HG02759 (cell line): ENCODE measurements at regions not wholly inside any gene's neighbourhood (a gene's known extent, or its start where the extent isn't known, plus 50 kb on each side); places are given as distances from the start of the nearest gene placed in this dataset.
"Not testable (repeated sequence)": the region's sequence is repeated elsewhere in the genome, so short reads cannot be mapped to it uniquely, and the experiment has no call there.

ENCODE experiments used
- ATAC-seq: cut with Tn5 transposase; IDR thresholded peaks from one replicate; pipeline ENCODE4 v1.9.1; 2021; ENCODE audit warnings: mild to moderate bottlenecking, moderate library complexity; ENCODE audit not compliant: unreplicated experiment

DNA sequence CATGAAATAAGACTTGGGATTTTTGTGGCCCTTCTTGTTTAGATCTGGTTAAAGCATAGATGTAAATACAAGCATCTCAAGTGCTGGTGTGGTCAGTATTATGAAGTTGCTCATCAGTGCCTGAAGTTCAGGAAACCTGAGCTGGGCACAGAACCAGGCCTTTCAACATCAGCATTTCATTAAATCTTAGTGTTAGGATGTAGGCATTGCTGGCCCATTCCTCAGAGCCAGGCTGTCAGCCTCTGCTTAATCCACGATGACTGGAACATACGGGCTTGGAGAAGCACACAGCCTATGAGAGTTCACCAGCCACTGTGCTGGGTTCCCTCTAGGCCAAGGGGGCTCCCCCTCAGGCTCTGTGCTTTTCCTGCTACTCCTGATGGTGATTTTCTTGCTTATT, 270.2 kb downstream of the EN1 start:
- ATAC-seq = no peak

GRCh38 chr2:118576109-118576855, 271.2 kb downstream of the EN1 start:
- no peak for ATAC-seq

DNA sequence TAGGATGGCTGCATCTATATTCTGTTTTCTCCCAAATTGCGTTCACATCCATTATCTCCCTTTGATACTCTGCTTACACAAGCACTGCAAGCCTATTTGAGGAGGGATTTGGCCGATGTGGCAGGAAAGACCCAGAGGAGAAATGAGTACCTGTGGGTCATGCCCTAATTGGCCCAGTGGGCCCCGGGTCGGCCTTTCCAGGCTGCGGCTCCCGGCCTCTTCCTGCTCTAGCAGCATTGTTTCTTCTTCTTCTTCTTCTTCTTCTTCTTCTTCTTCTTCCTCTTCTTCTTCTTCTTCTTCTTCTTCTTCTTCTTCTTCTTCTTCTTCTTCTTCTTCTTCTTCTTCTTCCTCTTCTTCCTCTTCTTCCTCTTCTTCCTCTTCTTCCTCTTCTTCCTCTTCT, 275.1 kb downstream of the EN1 start:
- not testable (repeated sequence) for ATAC-seq

GRCh38 chr2:118569876-118570535, 277.4 kb downstream of the EN1 start:
- no peak for ATAC-seq

- no peak for ATAC-seq
These were observed 278.7 kb downstream of the EN1 start for GRCh38 chr2:118568700-118569099.

DNA sequence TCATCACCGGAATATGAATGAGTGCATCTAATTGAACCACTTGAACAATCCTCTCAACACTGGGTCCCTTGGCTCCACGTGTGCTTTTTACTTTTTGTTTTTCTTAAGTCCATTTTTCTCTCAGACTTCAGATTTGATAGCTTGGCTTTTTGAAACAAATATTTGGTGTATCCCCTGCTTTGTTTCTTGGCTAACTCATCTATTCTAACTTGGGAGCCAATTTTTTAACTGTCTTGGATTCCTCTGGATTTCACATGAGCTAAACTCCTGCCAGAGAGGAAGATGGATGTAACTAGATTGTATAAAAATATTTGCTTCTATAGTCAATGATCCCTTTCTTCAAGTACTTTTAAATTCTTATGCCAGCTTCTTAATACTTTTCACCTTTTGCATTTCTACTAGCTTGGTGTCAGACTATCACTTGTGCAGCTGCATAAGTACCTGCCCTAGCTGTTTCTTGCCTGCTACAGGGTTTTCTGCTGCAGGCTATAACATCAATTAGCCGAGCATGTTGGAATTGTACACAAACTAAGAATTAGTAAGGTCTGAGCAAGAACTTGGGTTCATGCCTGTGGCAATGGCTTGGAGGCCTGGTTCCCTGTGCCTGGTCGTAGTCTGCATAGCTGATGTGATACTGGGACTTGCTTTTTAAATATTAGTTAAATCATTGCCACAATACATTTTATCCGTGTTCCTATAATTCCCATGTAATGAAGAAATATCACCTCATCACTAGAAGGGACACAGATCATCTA, 281.5 kb downstream of the EN1 start:
- ATAC-seq = no peak

GRCh38 chr2:118565301-118565700, 282.1 kb downstream of the EN1 start:
- no peak for ATAC-seq

GRCh38 chr2:118562144-118562543, 285.3 kb downstream of the EN1 start:
- ATAC-seq = no peak

DNA sequence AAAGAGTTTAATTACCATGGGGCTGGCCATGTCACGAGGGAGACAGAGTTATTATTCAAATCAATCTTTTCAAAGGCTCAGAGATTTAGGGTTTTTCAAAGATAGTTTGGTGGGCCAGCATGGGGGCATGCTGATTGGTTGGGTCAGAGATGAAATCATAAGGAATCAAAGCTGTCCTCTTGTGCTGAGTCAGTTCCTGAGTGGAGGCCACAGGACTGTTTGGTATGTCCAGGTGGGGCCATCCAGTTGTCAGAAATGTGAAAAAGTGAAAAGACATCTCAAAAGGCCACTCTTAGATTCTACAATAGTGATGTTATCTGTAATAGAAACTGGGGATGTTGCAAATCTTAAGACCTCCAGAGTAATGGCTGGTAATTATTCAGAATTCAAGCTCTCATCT, 288.6 kb downstream of the EN1 start:
- ATAC-seq = no peak

DNA sequence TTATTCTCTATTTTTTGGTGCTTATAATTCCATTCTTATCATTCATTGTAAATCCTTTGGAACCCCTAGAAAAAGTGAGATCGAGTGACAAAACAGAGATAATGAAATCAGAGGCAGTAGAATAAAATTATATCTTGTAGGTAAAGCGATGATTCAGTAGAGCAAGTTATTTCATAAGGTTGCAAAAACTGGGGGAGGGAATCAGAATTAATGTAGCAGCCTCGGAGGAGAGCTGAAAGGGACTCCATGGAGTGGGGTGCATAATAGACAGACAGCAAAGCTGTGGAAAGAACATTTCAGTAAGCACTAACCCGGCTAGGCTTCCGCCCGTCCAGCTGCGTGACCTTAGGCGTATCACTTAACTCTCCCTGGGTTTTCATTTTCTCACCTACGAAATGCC, 289.7 kb downstream of the EN1 start:
- ATAC-seq = no peak

DNA sequence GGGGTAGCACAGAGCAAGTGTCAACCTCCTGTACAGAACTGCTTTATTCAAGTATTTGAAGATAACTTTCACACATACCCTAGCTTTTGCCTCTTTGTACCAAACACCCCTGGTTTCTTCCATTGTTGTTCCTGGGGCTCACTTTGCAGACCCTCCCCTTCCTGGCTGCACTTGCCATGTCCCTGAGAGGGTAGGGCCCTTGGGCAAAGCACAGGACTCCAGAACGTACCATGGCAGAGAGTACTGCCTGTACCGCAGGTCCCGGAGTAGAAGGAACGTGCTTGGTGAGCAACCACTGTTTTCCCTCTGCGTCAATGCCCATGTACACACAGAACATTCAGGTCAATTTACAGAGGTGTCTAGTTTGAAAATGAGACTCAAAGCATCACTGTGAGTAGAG, 290.4 kb downstream of the EN1 start:
- no peak for ATAC-seq

GRCh38 chr2:118554616-118555015, 292.8 kb downstream of the EN1 start:
- no peak for ATAC-seq

DNA sequence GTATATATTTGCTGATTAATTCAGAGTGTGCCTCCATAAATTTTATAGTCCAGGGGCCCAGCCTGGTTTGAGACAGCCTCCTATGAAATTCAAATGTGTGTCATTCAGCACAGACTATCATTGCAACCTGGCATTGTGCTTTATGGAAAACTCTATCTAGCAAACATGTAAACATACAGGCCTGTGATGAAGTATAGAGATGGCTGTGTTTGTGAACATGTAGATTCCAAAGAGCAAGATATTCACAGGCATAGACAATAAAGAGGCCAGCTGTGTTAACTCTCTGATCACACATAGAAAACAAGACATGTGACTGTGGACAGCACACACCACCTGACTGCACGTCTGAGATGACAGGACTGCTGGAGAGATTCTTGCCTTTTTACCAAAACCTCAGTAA, 297.9 kb downstream of the EN1 start:
- ATAC-seq = no peak

- no peak for ATAC-seq
These were observed 298.5 kb downstream of the EN1 start for GRCh38 chr2:118548880-118549488.

GRCh38 chr2:118539290-118539689, 308.2 kb downstream of the EN1 start:
- no peak for ATAC-seq

- ATAC-seq = no peak
These were observed 311.1 kb downstream of the EN1 start for GRCh38 chr2:118536306-118536705.

GRCh38 chr2:118535818-118536212, 311.6 kb downstream of the EN1 start:
- ATAC-seq = no peak

DNA sequence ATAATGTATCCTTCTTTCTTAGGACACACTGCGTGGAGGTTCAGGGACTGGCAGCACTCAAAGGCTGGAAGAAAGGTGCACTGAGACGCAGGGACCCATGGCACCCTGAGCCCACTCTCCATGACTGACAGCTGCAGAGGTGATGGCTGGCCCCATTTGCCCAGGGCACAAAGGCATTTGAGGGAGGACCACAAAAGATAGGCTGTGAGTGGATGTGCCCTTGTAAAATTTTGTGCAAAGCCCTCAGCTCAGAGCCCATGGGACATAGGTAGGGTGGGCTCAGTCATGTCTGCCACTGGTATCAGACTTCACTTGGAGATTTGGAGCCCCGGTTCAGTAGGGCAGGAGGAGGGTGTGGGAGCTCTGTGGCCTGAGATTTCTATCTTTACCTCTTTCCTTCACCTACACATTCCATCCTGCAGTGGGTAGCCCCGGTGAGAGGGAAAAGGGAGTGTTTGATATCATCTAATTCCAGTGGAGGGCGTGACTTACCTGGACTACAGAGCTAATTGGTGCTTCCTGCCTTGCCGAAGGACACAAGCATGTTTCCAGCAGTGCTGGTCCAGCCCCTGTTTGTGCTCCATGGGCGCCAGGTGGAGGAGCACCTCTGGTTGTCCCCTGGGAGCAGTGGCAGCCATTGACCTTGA, 312.2 kb downstream of the EN1 start:
- ATAC-seq = no peak

- ATAC-seq = no peak
These were observed 316.5 kb downstream of the EN1 start for GRCh38 chr2:118530976-118531375.

- no peak for ATAC-seq
These were observed 317.4 kb downstream of the EN1 start for GRCh38 chr2:118529908-118530599.
